Neural cell (in vitro differentiated cells): ENCODE measurements at regions not wholly inside any gene's neighbourhood (a gene's known extent, or its start where the extent isn't known, plus 50 kb on each side); places are given as distances from the start of the nearest gene placed in this dataset.

Experiments used
- H2AFZ ChIP-seq: fragments of 200-600, 300-800 bp; sonication (generic), shearing (Covaris generic); 2 replicates; pipeline ENCODE4 v1.6.0; 2014; ENCODE audit warnings: low read depth, mild to moderate bottlenecking, antibody characterized with exemption, low read length, moderate library complexity
- H3F3A ChIP-seq: fragments of 200-600 bp; shearing (Covaris generic); 2 replicates; pipeline ENCODE4 v1.6.1; 2016; ENCODE audit warnings: mild to moderate bottlenecking, moderate library complexity, mixed read lengths, antibody characterized with exemption, low read length; ENCODE audit not compliant: insufficient read depth, poor library complexity, severe bottlenecking
- H3K27ac ChIP-seq: fragments of 200-600, 300-800 bp; sonication (generic), shearing (Covaris generic); 2 replicates; pipeline ENCODE4 v1.5.1; 2014; ENCODE audit warnings: mild to moderate bottlenecking, low read length, moderate library complexity
- H3K27me3 ChIP-seq: fragments of 300-800, 200-600 bp; sonication (generic), shearing (Covaris generic); 2 replicates; pipeline ENCODE4 v1.6.0; 2014; ENCODE audit warnings: mild to moderate bottlenecking, low read depth, low read length, moderate library complexity; ENCODE audit not compliant: insufficient read depth
- H3K36me3 ChIP-seq: fragments of 300-800, 200-600 bp; sonication (generic), shearing (Covaris generic); 2 replicates; pipeline ENCODE4 v1.5.1; 2014; ENCODE audit warnings: mild to moderate bottlenecking, antibody characterized with exemption, low read length, moderate library complexity; ENCODE audit not compliant: insufficient read depth
- H3K4me2 ChIP-seq: fragments of 300-800, 200-600 bp; sonication (generic), shearing (Covaris generic); 2 replicates; pipeline ENCODE4 v1.6.0; 2014; ENCODE audit warnings: mild to moderate bottlenecking, low read length
- H3K4me3 ChIP-seq: fragments of 300-800, 200-600 bp; sonication (generic), shearing (Covaris generic); 2 replicates; pipeline ENCODE4 v1.5.1; 2014; ENCODE audit warnings: mild to moderate bottlenecking, low read length, moderate library complexity
- H3K79me2 ChIP-seq: fragments of 200-600 bp; shearing (Covaris generic); replicated peaks from 2 replicates; pipeline ENCODE4 v1.6.0; 2014; ENCODE audit warnings: mild to moderate bottlenecking, low read length, moderate library complexity; ENCODE audit not compliant: insufficient read depth
- H3K9ac ChIP-seq: fragments of 300-800, 200-600 bp; sonication (generic), shearing (Covaris generic); 2 replicates; pipeline ENCODE4 v1.6.1; 2016; ENCODE audit warnings: mild to moderate bottlenecking, low read length, mixed read lengths
- H3K9me2 ChIP-seq: fragments of 200-600 bp; shearing (Covaris generic); 2 replicates; pipeline ENCODE4 v1.6.1; 2016; ENCODE audit warnings: mild to moderate bottlenecking, low read length, mixed read lengths; ENCODE audit not compliant: insufficient read depth
- H3K9me3 ChIP-seq: fragments of 200-600, 300-800 bp; sonication (generic), shearing (Covaris generic); 2 replicates; pipeline ENCODE4 v1.6.1; 2016; ENCODE audit warnings: mild to moderate bottlenecking, mixed run types, low read length, moderate library complexity, mixed read lengths
- H4K20me1 ChIP-seq: fragments of 200-600 bp; shearing (Covaris generic); 2 replicates; pipeline ENCODE4 v1.6.1; 2016; ENCODE audit warnings: mild to moderate bottlenecking, mixed run types; ENCODE audit not compliant: insufficient read depth
- EP300 ChIP-seq: fragments of 450-650 bp; conservative IDR thresholded peaks from 2 replicates; pipeline ENCODE4 v1.6.1; 2014; ENCODE audit warnings: antibody characterized with exemption, mild to moderate bottlenecking, moderate library complexity; ENCODE audit not compliant: poor library complexity, severe bottlenecking
- EZH2 ChIP-seq: fragments of 200-600, 300-800 bp; shearing (Covaris generic), sonication (generic); IDR thresholded peaks from 2 replicates; pipeline ENCODE4 v1.6.1; 2014; ENCODE audit warnings: antibody characterized with exemption, low read length, borderline replicate concordance, mild to moderate bottlenecking; ENCODE audit not compliant: insufficient read depth, poor library complexity, severe bottlenecking
- MXI1 ChIP-seq: fragments of 450-650 bp; conservative IDR thresholded peaks from 2 replicates; pipeline ENCODE4 v1.6.1; 2014; ENCODE audit warnings: antibody characterized with exemption, mild to moderate bottlenecking; ENCODE audit not compliant: poor library complexity, severe bottlenecking
- POLR2AphosphoS5 ChIP-seq: IDR thresholded peaks from 2 replicates; pipeline ENCODE4 v1.6.1; 2012
- RAD21 ChIP-seq: fragments of 450-650 bp; conservative IDR thresholded peaks from 2 replicates; pipeline ENCODE4 v1.6.1; 2014; ENCODE audit warnings: antibody characterized with exemption, mild to moderate bottlenecking, moderate library complexity
- SMC3 ChIP-seq: fragments of 450-650 bp; conservative IDR thresholded peaks from 2 replicates; pipeline ENCODE4 v1.6.1; 2014; ENCODE audit warnings: antibody characterized with exemption, mild to moderate bottlenecking, moderate library complexity; ENCODE audit not compliant: poor library complexity
- TAF1 ChIP-seq: IDR thresholded peaks from 2 replicates; pipeline ENCODE4 v1.6.1; 2012; ENCODE audit warnings: low read depth
- TF ChIP-seq, protein P1 (sequence below): fragments of 450-650 bp; IDR thresholded peaks from 2 replicates; pipeline ENCODE4 v1.5.1; 2014; ENCODE audit warnings: antibody characterized with exemption, mild to moderate bottlenecking, moderate library complexity; ENCODE audit not compliant: poor library complexity, severe bottlenecking
- TF ChIP-seq, protein P2 (sequence below): IDR thresholded peaks from 2 replicates; pipeline ENCODE4 v1.6.1; 2012; ENCODE audit warnings: borderline replicate concordance

DNA sequence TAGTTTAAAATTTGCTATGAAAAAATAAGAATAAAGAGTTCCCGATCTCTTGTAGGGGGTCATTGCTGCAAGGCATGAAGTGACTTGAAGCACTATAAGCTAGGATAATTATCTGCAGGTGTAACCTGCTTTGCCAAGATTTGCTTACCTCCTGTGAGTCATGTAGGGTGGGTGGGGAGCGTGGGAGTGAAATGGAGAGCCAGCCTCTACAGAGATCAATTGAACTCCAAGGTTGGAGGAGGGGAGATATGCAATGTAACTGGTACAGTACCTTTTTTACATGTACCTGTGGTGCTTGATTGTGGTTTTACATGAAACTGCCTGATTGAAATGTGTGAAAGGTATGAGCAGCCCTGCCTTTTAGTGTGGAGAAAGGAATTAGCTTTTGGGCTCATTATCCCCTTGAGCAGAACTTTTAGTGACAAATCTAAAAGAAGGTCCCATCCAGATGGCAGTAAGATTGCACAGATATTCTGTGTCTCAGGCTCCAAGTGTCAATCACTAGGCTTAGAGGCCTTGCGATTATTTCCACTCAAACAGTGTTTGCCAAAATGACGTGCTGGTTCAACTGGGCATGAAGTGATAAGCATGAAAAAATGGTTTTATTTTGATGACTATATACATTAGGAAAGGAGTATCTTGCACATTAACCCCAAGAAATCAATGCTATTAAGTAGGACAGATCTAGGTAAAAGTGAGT lies 138.6 kb upstream of the GRB10 start:
- Histone ChIP-seq H3K27ac (no peak overlapping the region), H3K4me2 (no peak overlapping the region), H3K4me3 (no peak overlapping the region), H3K79me2 (no peaks in the 10 kb centered on the region), H3K36me3 (no peaks in the 10 kb centered on the region), H3F3A (no peaks in the 10 kb centered on the region), H3K9ac (no peak overlapping the region), H2AFZ (no peak overlapping the region), H4K20me1 (no peaks in the 10 kb centered on the region), H3K9me3 (no peaks in the 10 kb centered on the region), H3K27me3 (no peaks in the 10 kb centered on the region), H3K9me2 (no peaks in the 10 kb centered on the region)
- TF ChIP-seq EZH2 (no peak), EP300 (no peak), MXI1 (no peak), RAD21 (no peak), TAF1 (no peak), SMC3 (no peak), POLR2AphosphoS5 (no peak)
- TF ChIP-seq, protein P1, sequence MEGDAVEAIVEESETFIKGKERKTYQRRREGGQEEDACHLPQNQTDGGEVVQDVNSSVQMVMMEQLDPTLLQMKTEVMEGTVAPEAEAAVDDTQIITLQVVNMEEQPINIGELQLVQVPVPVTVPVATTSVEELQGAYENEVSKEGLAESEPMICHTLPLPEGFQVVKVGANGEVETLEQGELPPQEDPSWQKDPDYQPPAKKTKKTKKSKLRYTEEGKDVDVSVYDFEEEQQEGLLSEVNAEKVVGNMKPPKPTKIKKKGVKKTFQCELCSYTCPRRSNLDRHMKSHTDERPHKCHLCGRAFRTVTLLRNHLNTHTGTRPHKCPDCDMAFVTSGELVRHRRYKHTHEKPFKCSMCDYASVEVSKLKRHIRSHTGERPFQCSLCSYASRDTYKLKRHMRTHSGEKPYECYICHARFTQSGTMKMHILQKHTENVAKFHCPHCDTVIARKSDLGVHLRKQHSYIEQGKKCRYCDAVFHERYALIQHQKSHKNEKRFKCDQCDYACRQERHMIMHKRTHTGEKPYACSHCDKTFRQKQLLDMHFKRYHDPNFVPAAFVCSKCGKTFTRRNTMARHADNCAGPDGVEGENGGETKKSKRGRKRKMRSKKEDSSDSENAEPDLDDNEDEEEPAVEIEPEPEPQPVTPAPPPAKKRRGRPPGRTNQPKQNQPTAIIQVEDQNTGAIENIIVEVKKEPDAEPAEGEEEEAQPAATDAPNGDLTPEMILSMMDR, result no peak
- TF ChIP-seq, protein P2, sequence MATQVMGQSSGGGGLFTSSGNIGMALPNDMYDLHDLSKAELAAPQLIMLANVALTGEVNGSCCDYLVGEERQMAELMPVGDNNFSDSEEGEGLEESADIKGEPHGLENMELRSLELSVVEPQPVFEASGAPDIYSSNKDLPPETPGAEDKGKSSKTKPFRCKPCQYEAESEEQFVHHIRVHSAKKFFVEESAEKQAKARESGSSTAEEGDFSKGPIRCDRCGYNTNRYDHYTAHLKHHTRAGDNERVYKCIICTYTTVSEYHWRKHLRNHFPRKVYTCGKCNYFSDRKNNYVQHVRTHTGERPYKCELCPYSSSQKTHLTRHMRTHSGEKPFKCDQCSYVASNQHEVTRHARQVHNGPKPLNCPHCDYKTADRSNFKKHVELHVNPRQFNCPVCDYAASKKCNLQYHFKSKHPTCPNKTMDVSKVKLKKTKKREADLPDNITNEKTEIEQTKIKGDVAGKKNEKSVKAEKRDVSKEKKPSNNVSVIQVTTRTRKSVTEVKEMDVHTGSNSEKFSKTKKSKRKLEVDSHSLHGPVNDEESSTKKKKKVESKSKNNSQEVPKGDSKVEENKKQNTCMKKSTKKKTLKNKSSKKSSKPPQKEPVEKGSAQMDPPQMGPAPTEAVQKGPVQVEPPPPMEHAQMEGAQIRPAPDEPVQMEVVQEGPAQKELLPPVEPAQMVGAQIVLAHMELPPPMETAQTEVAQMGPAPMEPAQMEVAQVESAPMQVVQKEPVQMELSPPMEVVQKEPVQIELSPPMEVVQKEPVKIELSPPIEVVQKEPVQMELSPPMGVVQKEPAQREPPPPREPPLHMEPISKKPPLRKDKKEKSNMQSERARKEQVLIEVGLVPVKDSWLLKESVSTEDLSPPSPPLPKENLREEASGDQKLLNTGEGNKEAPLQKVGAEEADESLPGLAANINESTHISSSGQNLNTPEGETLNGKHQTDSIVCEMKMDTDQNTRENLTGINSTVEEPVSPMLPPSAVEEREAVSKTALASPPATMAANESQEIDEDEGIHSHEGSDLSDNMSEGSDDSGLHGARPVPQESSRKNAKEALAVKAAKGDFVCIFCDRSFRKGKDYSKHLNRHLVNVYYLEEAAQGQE, result no peak

DNA sequence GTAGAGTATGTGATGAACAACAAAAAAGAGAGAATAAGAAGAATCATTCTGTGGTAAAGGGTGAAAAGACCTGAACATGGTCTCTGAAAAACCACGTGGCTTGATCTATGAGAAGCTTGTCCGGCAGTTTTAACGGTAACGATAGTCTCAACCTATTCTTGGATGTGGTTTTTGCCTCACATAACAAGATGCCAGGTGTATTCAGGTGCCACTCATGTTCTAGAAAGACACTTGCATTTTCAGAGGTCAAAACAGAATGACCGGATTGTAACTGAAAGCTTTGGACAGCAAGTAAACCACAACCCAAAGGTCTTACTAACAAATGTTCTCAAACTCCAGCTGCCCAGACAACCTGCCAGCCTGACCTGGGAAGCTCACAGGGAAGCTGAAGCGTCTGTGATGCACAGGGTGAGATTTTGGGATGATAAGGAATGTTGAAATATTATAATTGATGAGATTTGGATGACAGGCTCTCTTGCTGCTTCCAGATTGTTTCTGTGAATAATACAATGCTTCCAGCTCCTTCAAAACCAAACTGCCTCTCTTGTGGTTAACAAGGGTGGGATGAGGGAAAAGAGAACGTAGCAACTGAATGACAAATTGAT lies 137.4 kb upstream of the GRB10 start:
- TF ChIP-seq, protein P1, result no peak
- TF ChIP-seq MXI1 (no peak), EP300 (no peak)
- no peaks in the 10 kb centered on the region for H3K9me3 ChIP-seq
- no peaks in the 10 kb centered on the region for H3K79me2 ChIP-seq
- H3K9ac ChIP-seq, result no peak overlapping the region
- H3K9me2 ChIP-seq, result no peaks in the 10 kb centered on the region
- H3K4me2 ChIP-seq, result no peak overlapping the region
- no peak overlapping the region for H3K27ac ChIP-seq
- H4K20me1 ChIP-seq, result no peaks in the 10 kb centered on the region
- no peak overlapping the region for H2AFZ ChIP-seq
- H3K27me3 ChIP-seq, result no peaks in the 10 kb centered on the region
- H3K36me3 ChIP-seq, result no peaks in the 10 kb centered on the region
- H3K4me3 ChIP-seq, result no peak overlapping the region
- H3F3A ChIP-seq, result no peaks in the 10 kb centered on the region
